Astrocyte (in vitro differentiated cells and primary cell): ENCODE measurements at regions not wholly inside any gene's neighbourhood (a gene's known extent, or its start where the extent isn't known, plus 50 kb on each side); places are given as distances from the start of the nearest gene placed in this dataset.

ENCODE experiments used
- DNase-seq: peaks from one replicate; pipeline ENCODE4 v3.0.0-alpha.2; 2010; ENCODE audit warnings: low read depth
- FAIRE-seq: peaks from 2 replicates; lab custom pipeline; 2011; peaks lifted over from hg19 to GRCh38; lab: Jason Lieb, UNC
- H2AFZ ChIP-seq: 2 replicates; pipeline ENCODE4 v1.6.0; 2012; ENCODE audit warnings: low read depth, low read length, inconsistent platforms
- H3K27ac ChIP-seq: 2 replicates; pipeline ENCODE4 v1.5.1; 2011; ENCODE audit warnings: low read depth, low read length, inconsistent platforms
- H3K27me3 ChIP-seq: 2 replicates; pipeline ENCODE4 v1.6.0; 2011; ENCODE audit warnings: low read length, inconsistent platforms; ENCODE audit not compliant: insufficient read depth
- H3K36me3 ChIP-seq: 2 replicates; pipeline ENCODE4 v1.5.1; 2011; ENCODE audit warnings: low read length, inconsistent platforms; ENCODE audit not compliant: insufficient read depth
- H3K4me1 ChIP-seq: 2 replicates; pipeline ENCODE4 v1.5.1; 2011; ENCODE audit warnings: low read length, inconsistent platforms; ENCODE audit not compliant: insufficient read depth
- H3K4me2 ChIP-seq: 2 replicates; pipeline ENCODE4 v1.6.0; 2012; ENCODE audit warnings: low read length, inconsistent platforms
- H3K4me3 ChIP-seq: 2 replicates; pipeline ENCODE4 v1.5.1; 2011; ENCODE audit warnings: low read depth, mild to moderate bottlenecking, low read length, inconsistent platforms; ENCODE audit not compliant: insufficient read depth
- H3K79me2 ChIP-seq: 2 replicates; pipeline ENCODE4 v1.6.0; 2012; ENCODE audit warnings: mild to moderate bottlenecking, low read length, inconsistent platforms; ENCODE audit not compliant: insufficient read depth
- H3K9ac ChIP-seq: 2 replicates; pipeline ENCODE4 v1.6.0; 2012; ENCODE audit warnings: mild to moderate bottlenecking, low read length, inconsistent platforms
- H3K9me3 ChIP-seq: 2 replicates; pipeline ENCODE4 v1.5.1; 2012; ENCODE audit warnings: low read depth, mild to moderate bottlenecking, low read length, inconsistent platforms; ENCODE audit not compliant: insufficient read depth
- H4K20me1 ChIP-seq: 2 replicates; pipeline ENCODE4 v1.6.0; 2012; ENCODE audit warnings: low read length, inconsistent platforms; ENCODE audit not compliant: insufficient read depth
- H3K27ac Mint-ChIP-seq: one replicate; pipeline ENCODE4 v1.8.0; 2021; ENCODE audit warnings: mild to moderate bottlenecking, mixed read lengths; ENCODE audit not compliant: unreplicated experiment
- H3K27me3 Mint-ChIP-seq: one replicate; pipeline ENCODE4 v1.8.0; 2021; ENCODE audit warnings: low read depth, mixed read lengths; ENCODE audit not compliant: unreplicated experiment
- H3K36me3 Mint-ChIP-seq: one replicate; pipeline ENCODE4 v1.8.0; 2021; ENCODE audit warnings: low read depth, mixed read lengths; ENCODE audit not compliant: unreplicated experiment
- H3K4me1 Mint-ChIP-seq: one replicate; pipeline ENCODE4 v1.8.0; 2021; ENCODE audit warnings: low read depth, mixed read lengths; ENCODE audit not compliant: unreplicated experiment
- H3K4me3 Mint-ChIP-seq: one replicate; pipeline ENCODE4 v1.8.0; 2021; ENCODE audit warnings: mild to moderate bottlenecking, moderate library complexity, mixed read lengths; ENCODE audit not compliant: unreplicated experiment
- H3K9me3 Mint-ChIP-seq: one replicate; pipeline ENCODE4 v1.8.0; 2021; ENCODE audit warnings: mild to moderate bottlenecking, mixed read lengths; ENCODE audit not compliant: unreplicated experiment
- EZH2 ChIP-seq: IDR thresholded peaks from 2 replicates; pipeline ENCODE4 v1.6.1; 2012; ENCODE audit warnings: mild to moderate bottlenecking, low read length, inconsistent platforms; ENCODE audit not compliant: insufficient read depth
- TF ChIP-seq, protein P1 (sequence below): IDR thresholded peaks from 2 replicates; pipeline ENCODE4 v1.5.1; 2011; ENCODE audit warnings: low read depth, mild to moderate bottlenecking, inconsistent platforms, low read length, moderate library complexity; ENCODE audit not compliant: insufficient read depth

DNA sequence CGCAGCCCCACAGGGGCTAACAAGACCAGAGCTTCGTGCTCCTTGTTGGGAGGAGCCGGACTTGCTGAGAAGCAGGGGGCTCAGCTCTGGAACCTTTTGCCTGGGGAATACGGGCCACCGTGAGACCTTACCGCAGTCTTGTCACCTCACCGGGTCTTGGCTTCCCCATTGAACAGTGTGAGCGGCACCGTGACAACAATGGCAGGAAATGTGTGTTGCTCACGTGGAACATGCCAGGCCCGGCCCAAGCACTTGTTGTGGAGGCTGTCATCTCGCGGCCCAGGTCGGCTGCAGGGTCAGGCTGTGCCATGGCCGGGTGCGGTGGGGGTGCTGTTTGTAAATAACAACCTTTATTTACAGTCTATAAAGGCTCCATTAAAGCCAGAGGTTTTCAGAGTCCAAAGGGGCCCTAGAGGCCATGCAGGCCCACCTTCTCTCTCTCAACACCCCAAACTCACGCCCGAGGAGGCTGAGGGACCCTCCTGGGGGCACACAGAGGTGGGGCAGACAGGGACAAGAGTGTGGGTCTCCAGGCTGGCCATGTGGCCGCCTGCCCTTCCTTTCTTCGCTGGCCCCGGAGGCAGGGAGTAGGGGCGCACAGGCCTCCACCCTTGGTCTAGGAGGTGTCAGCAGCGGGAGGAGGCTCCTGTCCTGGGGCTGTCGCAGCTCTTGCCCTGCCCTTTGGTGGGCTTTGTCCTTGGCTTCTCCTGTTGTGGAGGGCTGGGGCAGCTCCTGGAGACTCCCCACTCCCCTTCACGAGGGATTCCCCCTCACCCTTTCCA is 79.7 kb downstream of the TSPAN17 start:
- H3K9ac ChIP-seq, result no peak overlapping the region
- Mint-ChIP-seq H3K4me1 (no peaks in the 10 kb centered on the region), H3K27me3 (peaks cover 71% of the 10 kb centered on the region), H3K27ac (no peak overlapping the region), H3K4me3 (no peak overlapping the region), H3K9me3 (no peaks in the 10 kb centered on the region), H3K36me3 (no peaks in the 10 kb centered on the region)
- H3K79me2 ChIP-seq, result no peaks in the 10 kb centered on the region
- H3K9me3 ChIP-seq, result no peaks in the 10 kb centered on the region
- H3K27me3 ChIP-seq, result peaks cover 32% of the 10 kb centered on the region
- no peaks in the 10 kb centered on the region for H4K20me1 ChIP-seq
- no peak for FAIRE-seq
- H3K36me3 ChIP-seq, result no peaks in the 10 kb centered on the region
- H3K4me3 ChIP-seq, result no peak overlapping the region
- no peaks in the 10 kb centered on the region for H3K4me1 ChIP-seq
- DNase-seq, result no peak
- no peak for TF ChIP-seq EZH2
- TF ChIP-seq, protein P1, sequence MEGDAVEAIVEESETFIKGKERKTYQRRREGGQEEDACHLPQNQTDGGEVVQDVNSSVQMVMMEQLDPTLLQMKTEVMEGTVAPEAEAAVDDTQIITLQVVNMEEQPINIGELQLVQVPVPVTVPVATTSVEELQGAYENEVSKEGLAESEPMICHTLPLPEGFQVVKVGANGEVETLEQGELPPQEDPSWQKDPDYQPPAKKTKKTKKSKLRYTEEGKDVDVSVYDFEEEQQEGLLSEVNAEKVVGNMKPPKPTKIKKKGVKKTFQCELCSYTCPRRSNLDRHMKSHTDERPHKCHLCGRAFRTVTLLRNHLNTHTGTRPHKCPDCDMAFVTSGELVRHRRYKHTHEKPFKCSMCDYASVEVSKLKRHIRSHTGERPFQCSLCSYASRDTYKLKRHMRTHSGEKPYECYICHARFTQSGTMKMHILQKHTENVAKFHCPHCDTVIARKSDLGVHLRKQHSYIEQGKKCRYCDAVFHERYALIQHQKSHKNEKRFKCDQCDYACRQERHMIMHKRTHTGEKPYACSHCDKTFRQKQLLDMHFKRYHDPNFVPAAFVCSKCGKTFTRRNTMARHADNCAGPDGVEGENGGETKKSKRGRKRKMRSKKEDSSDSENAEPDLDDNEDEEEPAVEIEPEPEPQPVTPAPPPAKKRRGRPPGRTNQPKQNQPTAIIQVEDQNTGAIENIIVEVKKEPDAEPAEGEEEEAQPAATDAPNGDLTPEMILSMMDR, result no peak
- no peak overlapping the region for H3K4me2 ChIP-seq
- H3K27ac ChIP-seq, result no peak overlapping the region
- no peak overlapping the region for H2AFZ ChIP-seq

DNA sequence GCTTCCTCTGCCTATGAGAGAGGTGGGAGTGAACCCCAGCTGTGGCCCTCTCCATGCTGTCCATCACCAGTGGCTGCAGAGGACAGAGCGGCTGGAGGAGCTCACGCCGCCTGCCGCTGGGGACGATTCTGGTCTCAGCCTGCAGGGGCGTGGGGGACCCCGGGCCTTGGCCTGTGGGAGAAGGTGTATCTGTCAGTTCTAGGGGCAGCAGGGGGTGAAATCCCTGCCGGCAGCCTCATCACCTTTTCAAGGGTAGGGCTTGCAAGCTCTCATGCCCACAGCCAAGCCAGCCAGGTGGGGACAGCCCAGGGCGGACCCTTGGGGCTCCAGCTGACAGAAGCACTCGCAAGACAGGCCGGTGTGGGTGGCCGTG is 80.2 kb downstream of the TSPAN17 start:
- H3K4me1 Mint-ChIP-seq, result no peaks in the 10 kb centered on the region
- no peaks in the 10 kb centered on the region for H3K36me3 Mint-ChIP-seq

More for the DNA sequence above, 80.2 kb downstream of the TSPAN17 start:
- Histone ChIP-seq H3K4me3 (no peak overlapping the region), H2AFZ (no peak overlapping the region), H3K4me2 (no peak overlapping the region), H3K27ac (no peak overlapping the region), H3K9ac (no peak overlapping the region), H3K27me3 (peaks cover 32% of the 10 kb centered on the region), H3K36me3 (no peaks in the 10 kb centered on the region), H3K4me1 (no peaks in the 10 kb centered on the region), H3K79me2 (no peaks in the 10 kb centered on the region), H3K9me3 (no peaks in the 10 kb centered on the region), H4K20me1 (no peaks in the 10 kb centered on the region)
- DNase-seq, result no peak
- TF ChIP-seq, protein P1, result no peak
- no peak for TF ChIP-seq EZH2
- H3K27ac Mint-ChIP-seq, result no peak overlapping the region
- no peak overlapping the region for H3K4me3 Mint-ChIP-seq
- peaks cover 67% of the 10 kb centered on the region for H3K27me3 Mint-ChIP-seq
- no peak for FAIRE-seq
- H3K9me3 Mint-ChIP-seq, result no peaks in the 10 kb centered on the region
